HepG2 (cell line): ENCODE measurements at regions not wholly inside any gene's neighbourhood (a gene's known extent, or its start where the extent isn't known, plus 50 kb on each side); places are given as distances from the start of the nearest gene placed in this dataset.

Experiments used
- ATAC-seq: fragments of 200-7000 bp; cut with Tn5 transposase; 3 replicates; pipeline ENCODE4 v1.9.1; 2020; ENCODE audit warnings: mild to moderate bottlenecking, moderate library complexity
- BruUV-seq: library from RNA; stranded (reverse); fragments of 400-500 nt; replicated peaks from 2 replicates; lab custom pipeline; 2021; lab: Mats Ljungman, UMichigan
- CTCF ChIA-PET: fragments of 300-600 bp; formaldehyde crosslinking; extraction: SDS; loops from one replicate; lab custom pipeline; 2021; ENCODE audit warnings: low total read pairs, inconsistent platforms, low intra/inter-chr PET ratio; lab: Yijun Ruan, JAX
- POLR2A ChIA-PET: fragments of 350-600 bp; sonication (Branson Sonifier 250); formaldehyde crosslinking; loops from one replicate; lab custom pipeline; 2020; ENCODE audit warnings: antibody characterized with exemption, inconsistent platforms; lab: Yijun Ruan, JAX
- DNase-seq: peaks from one replicate; pipeline ENCODE4 v3.0.0-alpha.2; 2015; ENCODE audit warnings: low spot score
- FAIRE-seq: peaks from 3 replicates; lab custom pipeline; 2011; peaks lifted over from hg19 to GRCh38; lab: Jason Lieb, UNC
- H2AFZ ChIP-seq: one replicate; pipeline ENCODE4 v1.6.1; 2011; ENCODE audit warnings: low read length, inconsistent platforms
- H3K27ac ChIP-seq: fragments of 300-600 bp; 3 replicates; pipeline ENCODE4 v1.8.0; 2011; ENCODE audit warnings: mixed run types, mild to moderate bottlenecking, mixed read lengths, low read length, inconsistent platforms; ENCODE audit not compliant: insufficient read depth; ENCODE audit errors: extremely low read length
- H3K27me3 ChIP-seq, 2 experiments: fragments of 200-600 bp in 1 of 2; 2 replicates in 1 of 2; 3 replicates in 1 of 2; pipeline versions ENCODE4 v1.6.0 to v1.8.0; 2011; ENCODE audit warnings: low read length in 2 of 2, mild to moderate bottlenecking in 2 of 2, moderate library complexity in 2 of 2, inconsistent platforms in 1 of 2; ENCODE audit not compliant: insufficient read depth in 2 of 2, control insufficient read depth in 1 of 2
- H3K36me3 ChIP-seq, 2 experiments: fragments of 200-600 bp in 1 of 2; replicated peaks in 1 of 2; 2 replicates in 1 of 2; 3 replicates in 1 of 2; pipeline versions ENCODE4 v1.5.1 to v1.8.0; 2011; ENCODE audit warnings: low read length in 2 of 2, inconsistent platforms in 1 of 2; ENCODE audit not compliant: insufficient read depth in 2 of 2, control insufficient read depth in 1 of 2
- H3K4me1 ChIP-seq: 2 replicates; pipeline ENCODE4 v1.5.1; 2012; ENCODE audit warnings: low read length, inconsistent platforms; ENCODE audit not compliant: insufficient read depth
- H3K4me2 ChIP-seq: 2 replicates; pipeline ENCODE4 v1.6.0; 2011; ENCODE audit warnings: low read depth, low read length, inconsistent platforms
- H3K4me3 ChIP-seq, 3 experiments: fragments of 200-600 bp in 1 of 3; sonication (generic), shearing (Covaris generic) in 1 of 3; replicated peaks in 1 of 3; 2 replicates each; pipeline ENCODE4 v1.5.1; 2011 to 2016; ENCODE audit warnings: low read length in 3 of 3, inconsistent platforms in 2 of 3, low read depth in 2 of 3, mild to moderate bottlenecking in 2 of 3, control low read depth in 1 of 3, mixed read lengths in 1 of 3; ENCODE audit not compliant: insufficient read depth in 1 of 3
- H3K79me2 ChIP-seq: one replicate; pipeline ENCODE4 v1.6.1; 2011; ENCODE audit warnings: low read length, inconsistent platforms; ENCODE audit not compliant: insufficient read depth
- H3K9ac ChIP-seq: 2 replicates; pipeline ENCODE4 v1.6.0; 2011; ENCODE audit warnings: mild to moderate bottlenecking, low read depth, low read length, inconsistent platforms; ENCODE audit not compliant: insufficient read depth
- H3K9me3 ChIP-seq: 2 replicates; pipeline ENCODE4 v1.5.1; 2012; ENCODE audit warnings: mild to moderate bottlenecking, low read length
- H4K20me1 ChIP-seq: 2 replicates; pipeline ENCODE4 v1.6.0; 2011; ENCODE audit warnings: inconsistent platforms, mild to moderate bottlenecking, low read length, moderate library complexity; ENCODE audit not compliant: insufficient read depth
- ATAD3A ChIP-seq: sonication (generic); formaldehyde crosslinking; IDR thresholded peaks from 2 replicates; pipeline ENCODE4 v1.4.0; 2020; ENCODE audit warnings: missing genetic modification reagents
- BHLHE40 ChIP-seq: IDR thresholded peaks from 2 replicates; pipeline ENCODE4 v1.6.1; 2011; ENCODE audit warnings: low read length, improper control_type of control experiment
- CBX5 ChIP-seq: sonication (generic); formaldehyde crosslinking; IDR thresholded peaks from 2 replicates; pipeline ENCODE4 v1.4.0; 2020; ENCODE audit warnings: missing genetic modification reagents, borderline replicate concordance
- FOXK2 ChIP-seq: fragments of 450-650 bp; IDR thresholded peaks from 2 replicates; pipeline ENCODE4 v1.6.1; 2016
- HDAC1 ChIP-seq: sonication (generic); formaldehyde crosslinking; IDR thresholded peaks from 2 replicates; pipeline ENCODE4 v1.5.1; 2020; ENCODE audit warnings: mild to moderate bottlenecking, missing genetic modification reagents
- HNRNPLL ChIP-seq: fragments of 200-400 bp; formaldehyde crosslinking; IDR thresholded peaks from 2 replicates; pipeline ENCODE4 v1.6.1; 2017; ENCODE audit warnings: mild to moderate bottlenecking, low read depth, low read length; ENCODE audit not compliant: poor library complexity, severe bottlenecking
- IKZF4 ChIP-seq: sonication (generic); formaldehyde crosslinking; IDR thresholded peaks from 2 replicates; pipeline ENCODE4 v1.5.1; 2020; ENCODE audit warnings: borderline replicate concordance, mild to moderate bottlenecking, low read depth, missing genetic modification reagents; ENCODE audit errors: not compliant biosample characterization
- RFX1 ChIP-seq: fragments of 450-650 bp; IDR thresholded peaks from 2 replicates; pipeline ENCODE4 v1.6.1; 2017
- SIN3B ChIP-seq: fragments of 150-350 bp; IDR thresholded peaks from 2 replicates; pipeline ENCODE4 v1.6.1; 2014; ENCODE audit warnings: low read length
- SMARCC2 ChIP-seq: fragments of 450-650 bp; IDR thresholded peaks from 2 replicates; pipeline ENCODE4 v1.6.1; 2017; ENCODE audit warnings: antibody characterized with exemption, mild to moderate bottlenecking
- TSC22D2 ChIP-seq: sonication (generic); formaldehyde crosslinking; IDR thresholded peaks from 2 replicates; pipeline ENCODE4 v1.5.1; 2020; ENCODE audit warnings: missing genetic modification reagents, mild to moderate bottlenecking, borderline replicate concordance
- ZFP36L2 ChIP-seq: sonication (generic); formaldehyde crosslinking; IDR thresholded peaks from 2 replicates; pipeline ENCODE4 v1.4.0; 2020; ENCODE audit warnings: missing genetic modification reagents
- ZKSCAN8 ChIP-seq: IDR thresholded peaks from 2 replicates; pipeline ENCODE4 v1.6.1; 2016; ENCODE audit warnings: borderline replicate concordance, missing genetic modification reagents, missing compliant biosample characterization
- ZNF230 ChIP-seq: sonication (generic); formaldehyde crosslinking; IDR thresholded peaks from 2 replicates; pipeline ENCODE4 v1.4.0; 2020; ENCODE audit warnings: mild to moderate bottlenecking, missing genetic modification reagents
- ZNF251 ChIP-seq: sonication (generic); formaldehyde crosslinking; IDR thresholded peaks from 2 replicates; pipeline ENCODE4 v1.9.0; 2021; ENCODE audit warnings: mild to moderate bottlenecking, missing genetic modification reagents
- ZNF264 ChIP-seq: sonication (generic); formaldehyde crosslinking; IDR thresholded peaks from 2 replicates; pipeline ENCODE4 v1.4.0; 2020; ENCODE audit warnings: missing genetic modification reagents
- ZNF709 ChIP-seq: sonication (generic); formaldehyde crosslinking; IDR thresholded peaks from 2 replicates; pipeline ENCODE4 v1.5.0; 2020; ENCODE audit warnings: mild to moderate bottlenecking, missing genetic modification reagents
- ZNF740 ChIP-seq: sonication (generic); formaldehyde crosslinking; IDR thresholded peaks from 2 replicates; pipeline ENCODE4 v1.4.0; 2020; ENCODE audit warnings: missing genetic modification reagents
- ZNF772 ChIP-seq: sonication (generic); formaldehyde crosslinking; IDR thresholded peaks from 2 replicates; pipeline ENCODE4 v1.5.0; 2020; ENCODE audit warnings: mild to moderate bottlenecking, missing genetic modification reagents
- WGBS: methylation state at CpG from one replicate; pipeline ENCODE4 v1.1.6; 2017; ENCODE audit warnings: low lambda C conversion rate; 5-methylcytosine and 5-hydroxymethylcytosine counted together
- in situ Hi-C: cut with HindIII; loops from 2 replicates; pipeline ENCODE4 v1.10.0; 2017; ENCODE audit warnings: low pct_unique_long_range_greater_than_20kb; ENCODE audit not compliant: extremely low pct_ligation_motif_present
- intact Hi-C: fragments of 100-400 bp; cut with micrococcal nuclease; formaldehyde crosslinking; loops from one replicate; pipeline ENCODE4 v1.10.0; 2022; ENCODE audit not compliant: unreplicated experiment
- TF ChIP-seq, protein P1 (sequence below): sonication (generic); formaldehyde crosslinking; IDR thresholded peaks from 2 replicates; pipeline ENCODE4 v1.4.0; 2020; ENCODE audit warnings: mild to moderate bottlenecking, missing genetic modification reagents
- TF ChIP-seq, protein P2 (sequence below): fragments of 450-650 bp; IDR thresholded peaks from 2 replicates; pipeline ENCODE4 v1.6.1; 2017

- TF ChIP-seq HNRNPLL (no peak), ZNF264 (CRISPR knock-in tag) (no peak), ZKSCAN8 (no peak)
These were observed 417.0 kb upstream of the ATXN7L3B start (continued) for GRCh38 chr12:74120644-74121043.

DNA sequence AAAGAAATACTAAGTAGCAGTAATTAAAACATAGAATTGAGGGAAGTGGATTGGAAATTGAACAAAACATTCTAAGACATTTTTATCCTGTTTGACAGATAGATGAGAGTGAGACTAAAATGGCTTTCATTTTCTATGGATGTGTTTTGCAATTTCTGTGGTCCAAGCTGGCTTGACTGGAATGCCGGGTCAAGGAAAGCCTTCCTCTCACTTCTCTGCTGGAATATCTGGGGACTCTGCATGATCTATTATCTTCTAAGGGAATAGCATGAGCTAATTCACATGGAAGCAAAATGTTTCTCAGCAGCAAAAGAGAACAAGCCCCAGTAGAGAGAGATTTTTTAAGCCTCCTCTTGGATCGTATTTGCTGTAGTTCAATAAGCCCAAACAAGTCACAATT is 407.9 kb upstream of the ATXN7L3B start:
- no peaks in the 10 kb centered on the region for H3K27me3 ChIP-seq
- H4K20me1 ChIP-seq, result no peaks in the 10 kb centered on the region
- H2AFZ ChIP-seq, result no peak overlapping the region
- BruUV-seq, result no TSS peak
- no peaks in the 10 kb centered on the region for H3K9me3 ChIP-seq
- TF ChIP-seq HDAC1 (CRISPR knock-in tag) (no peak), CBX5 (CRISPR knock-in tag) (no peak), ZNF230 (CRISPR knock-in tag) (no peak), SIN3B (no peak), ZNF740 (CRISPR knock-in tag) (no peak), ZNF251 (CRISPR knock-in tag) (no peak), SMARCC2 (no peak), ZFP36L2 (CRISPR knock-in tag) (no peak), ZNF772 (no peak), ZNF709 (no peak), ATAD3A (CRISPR knock-in tag) (no peak), RFX1 (no peak), BHLHE40 (no peak), TSC22D2 (CRISPR knock-in tag) (no peak), FOXK2 (no peak), IKZF4 (CRISPR knock-in tag) (no peak)
- TF ChIP-seq, protein P1, sequence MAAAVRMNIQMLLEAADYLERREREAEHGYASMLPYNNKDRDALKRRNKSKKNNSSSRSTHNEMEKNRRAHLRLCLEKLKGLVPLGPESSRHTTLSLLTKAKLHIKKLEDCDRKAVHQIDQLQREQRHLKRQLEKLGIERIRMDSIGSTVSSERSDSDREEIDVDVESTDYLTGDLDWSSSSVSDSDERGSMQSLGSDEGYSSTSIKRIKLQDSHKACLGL, result no peak
- TF ChIP-seq, protein P2, sequence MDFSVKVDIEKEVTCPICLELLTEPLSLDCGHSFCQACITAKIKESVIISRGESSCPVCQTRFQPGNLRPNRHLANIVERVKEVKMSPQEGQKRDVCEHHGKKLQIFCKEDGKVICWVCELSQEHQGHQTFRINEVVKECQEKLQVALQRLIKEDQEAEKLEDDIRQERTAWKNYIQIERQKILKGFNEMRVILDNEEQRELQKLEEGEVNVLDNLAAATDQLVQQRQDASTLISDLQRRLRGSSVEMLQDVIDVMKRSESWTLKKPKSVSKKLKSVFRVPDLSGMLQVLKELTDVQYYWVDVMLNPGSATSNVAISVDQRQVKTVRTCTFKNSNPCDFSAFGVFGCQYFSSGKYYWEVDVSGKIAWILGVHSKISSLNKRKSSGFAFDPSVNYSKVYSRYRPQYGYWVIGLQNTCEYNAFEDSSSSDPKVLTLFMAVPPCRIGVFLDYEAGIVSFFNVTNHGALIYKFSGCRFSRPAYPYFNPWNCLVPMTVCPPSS, result no peak
- TF ChIP-seq, all 625 proteins: peak for 0
- CTCF ChIA-PET, result no interaction called here
- H3K4me1 ChIP-seq, result no peaks in the 10 kb centered on the region
- no peak overlapping the region for H3K4me3 ChIP-seq
- ATAC-seq, result no peak
- H3K4me2 ChIP-seq, result no peak overlapping the region
- POLR2A ChIA-PET, result no interaction called here
- H3K79me2 ChIP-seq, result no peaks in the 10 kb centered on the region
- no peak for DNase-seq
- H3K27ac ChIP-seq, result no peak overlapping the region
- FAIRE-seq, result no peak
- intact Hi-C loops, result no loop called here
- H3K36me3 ChIP-seq, result no peaks in the 10 kb centered on the region
- 35% methylated on average over 2 of the region's 2 CpGs for WGBS
- H3K9ac ChIP-seq, result no peak overlapping the region
- in situ Hi-C loops, result no loop called here
